SK-N-SH treated with all-trans-retinoic acid at 6 μM for 48 hours (cell line): ENCODE measurements at regions not wholly inside any gene's neighbourhood (a gene's known extent, or its start where the extent isn't known, plus 50 kb on each side); places are given as distances from the start of the nearest gene placed in this dataset.
"Not testable (repeated sequence)": the region's sequence is repeated elsewhere in the genome, so short reads cannot be mapped to it uniquely, and the experiment has no call there.

Source experiments
- ATAC-seq: fragments of 200-7000 bp; cut with Tn5 transposase; 3 replicates; pipeline ENCODE4 v1.9.1; 2020; ENCODE audit warnings: mild to moderate bottlenecking, moderate library complexity
- ARNTL ChIP-seq: fragments of 450-650 bp; formaldehyde crosslinking; IDR thresholded peaks from 2 replicates; pipeline ENCODE4 v1.5.0; 2020; ENCODE audit warnings: low read depth, mild to moderate bottlenecking, moderate library complexity, borderline replicate concordance
- BACH2 ChIP-seq: fragments of 250-450 bp; sonication (Bioruptor Pico); IDR thresholded peaks from 2 replicates; pipeline ENCODE4 v1.9.0; 2021; ENCODE audit warnings: mild to moderate bottlenecking, borderline replicate concordance
- CREB5 ChIP-seq: fragments of 250-450 bp; sonication (Bioruptor Pico); IDR thresholded peaks from 2 replicates; pipeline ENCODE4 v1.5.1; 2020; ENCODE audit warnings: low read depth, mild to moderate bottlenecking, moderate library complexity
- CSDC2 ChIP-seq: fragments of 250-450 bp; sonication (Bioruptor Pico); IDR thresholded peaks from 2 replicates; pipeline ENCODE4 v1.5.0; 2020; ENCODE audit warnings: mild to moderate bottlenecking, moderate library complexity
- ESRRG ChIP-seq: fragments of 250-450 bp; sonication (Bioruptor Pico); IDR thresholded peaks from 2 replicates; pipeline ENCODE4 v1.6.1; 2021; ENCODE audit warnings: mild to moderate bottlenecking
- GLIS3 ChIP-seq: fragments of 250-450 bp; sonication (Bioruptor Pico); IDR thresholded peaks from 2 replicates; pipeline ENCODE4 v1.5.0; 2020; ENCODE audit warnings: mild to moderate bottlenecking, moderate library complexity
- ISL1 ChIP-seq: fragments of 250-450 bp; sonication (Bioruptor Pico); IDR thresholded peaks from 2 replicates; pipeline ENCODE4 v2.1.2; 2022; ENCODE audit warnings: mild to moderate bottlenecking, moderate library complexity
- OSR1 ChIP-seq: fragments of 250-450 bp; sonication (Bioruptor Pico); IDR thresholded peaks from 2 replicates; pipeline ENCODE4 v1.8.0; 2022; ENCODE audit warnings: moderate library complexity, mild to moderate bottlenecking, inconsistent platforms
- PATZ1 ChIP-seq: fragments of 250-450 bp; sonication (Bioruptor Pico); IDR thresholded peaks from 2 replicates; pipeline ENCODE4 v1.8.0; 2020; ENCODE audit warnings: mild to moderate bottlenecking, moderate library complexity, borderline replicate concordance
- RARB ChIP-seq: fragments of 250-450 bp; sonication (Bioruptor Pico); IDR thresholded peaks from 2 replicates; pipeline ENCODE4 v1.8.0; 2021; ENCODE audit warnings: mild to moderate bottlenecking, moderate library complexity
- SNAI2 ChIP-seq: fragments of 250-450 bp; sonication (Bioruptor Pico); IDR thresholded peaks from 2 replicates; pipeline ENCODE4 v1.5.0; 2020; ENCODE audit warnings: mild to moderate bottlenecking, moderate library complexity
- TCF4 ChIP-seq: fragments of 250-450 bp; sonication (Bioruptor Pico); IDR thresholded peaks from 2 replicates; pipeline ENCODE4 v1.8.0; 2021; ENCODE audit warnings: mild to moderate bottlenecking, moderate library complexity, borderline replicate concordance
- TOX ChIP-seq: fragments of 250-450 bp; sonication (Bioruptor Pico); IDR thresholded peaks from 2 replicates; pipeline ENCODE4 v1.8.0; 2021; ENCODE audit warnings: mild to moderate bottlenecking, moderate library complexity, borderline replicate concordance
- ZC3H10 ChIP-seq: fragments of 250-450 bp; sonication (Bioruptor Pico); IDR thresholded peaks from 2 replicates; pipeline ENCODE4 v1.5.1; 2021; ENCODE audit warnings: mild to moderate bottlenecking, moderate library complexity
- ZFP3 ChIP-seq: fragments of 250-450 bp; sonication (Bioruptor Pico); IDR thresholded peaks from 2 replicates; pipeline ENCODE4 v1.5.0; 2020; ENCODE audit warnings: mild to moderate bottlenecking, moderate library complexity
- ZFP30 ChIP-seq: fragments of 450-650 bp; formaldehyde crosslinking; IDR thresholded peaks from 2 replicates; pipeline ENCODE4 v1.5.0; 2022; ENCODE audit warnings: mild to moderate bottlenecking, moderate library complexity
- ZNF565 ChIP-seq: fragments of 450-650 bp; formaldehyde crosslinking; conservative IDR thresholded peaks from 2 replicates; pipeline ENCODE4 v1.5.0; 2020; ENCODE audit warnings: low read depth, mild to moderate bottlenecking, moderate library complexity
- ZNF70 ChIP-seq: fragments of 450-650 bp; formaldehyde crosslinking; IDR thresholded peaks from 2 replicates; pipeline ENCODE4 v1.5.0; 2020; ENCODE audit warnings: mild to moderate bottlenecking, moderate library complexity
- ZNF8 ChIP-seq: fragments of 450-650 bp; formaldehyde crosslinking; IDR thresholded peaks from 2 replicates; pipeline ENCODE4 v1.5.0; 2020; ENCODE audit warnings: mild to moderate bottlenecking, moderate library complexity
- TF ChIP-seq, protein P1 (sequence below): fragments of 250-450 bp; sonication (Bioruptor Pico); IDR thresholded peaks from 2 replicates; pipeline ENCODE4 v1.8.0; 2021; ENCODE audit warnings: low read depth, mild to moderate bottlenecking, moderate library complexity, borderline replicate concordance

- ATAC-seq, result no peak
- TF ChIP-seq ESRRG (CRISPR knock-in tag), result no peak
- TF ChIP-seq TCF4, result no peak
- no peak for TF ChIP-seq CSDC2
- TF ChIP-seq ZFP3 (CRISPR knock-in tag), result no peak
- no peak for TF ChIP-seq GLIS3 (CRISPR knock-in tag)
- TF ChIP-seq RARB (CRISPR knock-in tag), result no peak
- TF ChIP-seq, all 23 proteins: peak for 0
Observed at GRCh38 chr3:74139648-74140047, 474.8 kb downstream of the CNTN3 start.

GRCh38 chr3:74137790-74138189, 476.7 kb downstream of the CNTN3 start:
- no peak for ATAC-seq

GRCh38 chr3:74135808-74136207, 478.7 kb downstream of the CNTN3 start:
- no peak for TF ChIP-seq GLIS3 (CRISPR knock-in tag)
- no peak for TF ChIP-seq TOX (CRISPR knock-in tag)
- TF ChIP-seq, protein P1, sequence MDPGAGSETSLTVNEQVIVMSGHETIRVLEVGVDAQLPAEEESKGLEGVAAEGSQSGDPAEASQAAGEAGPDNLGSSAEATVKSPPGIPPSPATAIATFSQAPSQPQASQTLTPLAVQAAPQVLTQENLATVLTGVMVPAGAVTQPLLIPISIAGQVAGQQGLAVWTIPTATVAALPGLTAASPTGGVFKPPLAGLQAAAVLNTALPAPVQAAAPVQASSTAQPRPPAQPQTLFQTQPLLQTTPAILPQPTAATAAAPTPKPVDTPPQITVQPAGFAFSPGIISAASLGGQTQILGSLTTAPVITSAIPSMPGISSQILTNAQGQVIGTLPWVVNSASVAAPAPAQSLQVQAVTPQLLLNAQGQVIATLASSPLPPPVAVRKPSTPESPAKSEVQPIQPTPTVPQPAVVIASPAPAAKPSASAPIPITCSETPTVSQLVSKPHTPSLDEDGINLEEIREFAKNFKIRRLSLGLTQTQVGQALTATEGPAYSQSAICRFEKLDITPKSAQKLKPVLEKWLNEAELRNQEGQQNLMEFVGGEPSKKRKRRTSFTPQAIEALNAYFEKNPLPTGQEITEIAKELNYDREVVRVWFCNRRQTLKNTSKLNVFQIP, result no peak
- no peak for ATAC-seq

More at GRCh38 chr3:74137790-74138189, 476.7 kb downstream of the CNTN3 start:
- TF ChIP-seq ZNF70 (CRISPR knock-in tag) (no peak), SNAI2 (CRISPR knock-in tag) (no peak), CSDC2 (no peak), PATZ1 (no peak), ZFP30 (CRISPR knock-in tag) (no peak), ZNF565 (no peak), GLIS3 (CRISPR knock-in tag) (no peak), BACH2 (CRISPR knock-in tag) (no peak), RARB (CRISPR knock-in tag) (no peak), TCF4 (no peak), OSR1 (CRISPR knock-in tag) (no peak), ZFP3 (CRISPR knock-in tag) (no peak), ESRRG (CRISPR knock-in tag) (no peak), ISL1 (CRISPR knock-in tag) (no peak), TOX (CRISPR knock-in tag) (no peak), ZNF8 (CRISPR knock-in tag) (no peak), CREB5 (CRISPR knock-in tag) (no peak)
- TF ChIP-seq, protein P1, result no peak

- no peak for ATAC-seq
- TF ChIP-seq ZFP30 (CRISPR knock-in tag), result no peak
Observed at GRCh38 chr3:74134831-74135230, 479.6 kb downstream of the CNTN3 start.

DNA sequence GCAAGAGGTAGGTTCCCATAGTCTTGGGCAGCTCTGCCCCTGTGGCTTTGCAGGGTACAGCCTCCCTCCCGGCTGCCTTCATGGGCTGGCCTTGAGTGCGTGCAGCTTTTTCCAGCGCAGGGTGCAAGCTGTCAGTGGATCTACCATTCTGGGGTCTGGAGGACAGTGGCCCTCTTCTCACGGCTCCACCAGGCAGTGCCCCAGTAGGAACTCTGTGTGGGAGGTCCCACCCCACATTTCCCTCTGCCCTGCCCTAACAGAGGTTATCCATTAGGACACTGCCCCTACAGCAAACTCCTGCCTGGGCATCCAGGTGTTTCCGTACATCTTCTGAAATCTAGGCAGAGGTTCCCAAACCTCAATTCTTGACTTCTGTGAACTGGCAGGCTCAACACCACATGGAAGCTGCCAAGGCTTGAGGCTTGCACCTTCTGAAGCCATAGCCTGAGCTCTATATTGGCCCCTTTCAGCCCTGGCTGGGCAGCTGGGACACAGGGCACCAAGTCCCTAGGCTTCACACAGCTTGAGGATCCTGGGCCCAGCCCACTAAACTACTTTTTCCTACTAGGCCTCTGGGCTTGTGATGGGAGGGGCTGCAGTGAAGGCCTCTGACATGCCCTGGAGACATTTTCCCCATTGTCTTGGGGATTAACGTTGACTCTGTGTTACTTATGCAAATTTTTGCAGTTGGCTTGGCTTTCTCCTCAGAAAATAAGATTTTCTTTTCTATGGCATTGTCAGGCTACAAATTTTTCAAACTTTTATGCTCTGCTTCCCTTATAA, 482.7 kb downstream of the CNTN3 start:
- ATAC-seq, result not testable (repeated sequence)

DNA sequence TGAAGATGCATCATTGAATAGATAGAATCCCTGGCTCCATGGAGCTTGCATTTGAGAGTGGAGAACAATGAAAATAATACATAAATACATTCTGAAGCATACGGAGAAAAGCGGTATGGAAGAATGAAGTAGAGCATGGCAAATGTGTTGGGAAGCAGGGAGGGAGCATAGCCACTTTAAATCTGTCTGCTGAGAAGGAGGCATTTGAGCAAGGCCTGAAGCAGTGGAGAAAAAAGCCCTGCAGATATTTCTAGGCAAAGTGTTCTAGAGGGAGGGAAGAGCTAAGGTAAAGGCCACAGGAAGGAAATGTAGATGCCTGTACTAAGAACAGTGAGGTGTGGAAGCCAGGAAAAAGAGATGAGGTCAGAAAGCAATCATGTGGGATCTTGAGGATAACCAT, 484.8 kb downstream of the CNTN3 start:
- no peak for TF ChIP-seq ZNF565
- no peak for TF ChIP-seq ZC3H10
- TF ChIP-seq ARNTL (CRISPR knock-in tag), result no peak
- no peak for ATAC-seq
